ENCODE measurements at regions not wholly inside any gene's neighbourhood (a gene's known extent, or its start where the extent isn't known, plus 50 kb on each side); places are given as distances from the start of the nearest gene placed in this dataset.

- DNase-seq = no peak
Measured at GRCh38 chr12:42701084-42701483, 111.5 kb upstream of the PRICKLE1 start.

GRCh38 chr12:42698213-42698612, 108.7 kb upstream of the PRICKLE1 start:
- DNase-seq = no peak

GRCh38 chr12:42696406-42697149, 107.0 kb upstream of the PRICKLE1 start:
- DNase-seq = no peak

GRCh38 chr12:42695490-42695995, 106.0 kb upstream of the PRICKLE1 start:
- no peak for DNase-seq

- DNase-seq = no peak
Measured at GRCh38 chr12:42692749-42693148, 103.2 kb upstream of the PRICKLE1 start.

- DNase-seq = no peak
Measured at GRCh38 chr12:42691991-42692557, 102.5 kb upstream of the PRICKLE1 start.

GRCh38 chr12:42690264-42690663, 100.7 kb upstream of the PRICKLE1 start:
- DNase-seq = no peak

- DNase-seq = no peak
Measured at GRCh38 chr12:42689699-42690098, 100.2 kb upstream of the PRICKLE1 start.

GRCh38 chr12:42686514-42687172, 97.1 kb upstream of the PRICKLE1 start:
- DNase-seq = no peak

- DNase-seq = no peak
Measured at GRCh38 chr12:42684802-42685071, 95.2 kb upstream of the PRICKLE1 start.

- DNase-seq = no peak
Measured at GRCh38 chr12:42683933-42684801, 94.6 kb upstream of the PRICKLE1 start.

- DNase-seq = no peak
Measured at GRCh38 chr12:42683266-42683665, 93.7 kb upstream of the PRICKLE1 start.

GRCh38 chr12:42679466-42679865, 89.9 kb upstream of the PRICKLE1 start:
- DNase-seq = no peak

GRCh38 chr12:42677461-42677860, 87.9 kb upstream of the PRICKLE1 start:
- no peak for DNase-seq

- DNase-seq = no peak
Measured at GRCh38 chr12:42673535-42673934, 84.0 kb upstream of the PRICKLE1 start.

- no peak for DNase-seq
Measured at GRCh38 chr12:42670719-42671118, 81.2 kb upstream of the PRICKLE1 start.

- no peak for DNase-seq
Measured at GRCh38 chr12:42669553-42669952, 80.0 kb upstream of the PRICKLE1 start.

- no peak for DNase-seq
Measured at GRCh38 chr12:42666671-42667243, 77.2 kb upstream of the PRICKLE1 start.

GRCh38 chr12:42663621-42664020, 74.1 kb upstream of the PRICKLE1 start:
- no peak for DNase-seq

GRCh38 chr12:42660968-42661937, 71.7 kb upstream of the PRICKLE1 start:
- DNase-seq = no peak

- no peak for DNase-seq
Measured at GRCh38 chr12:42660117-42660516, 70.6 kb upstream of the PRICKLE1 start.

GRCh38 chr12:42652048-42652447, 62.5 kb upstream of the PRICKLE1 start:
- DNase-seq = no peak
